ENCODE measurements at regions not wholly inside any gene's neighbourhood (a gene's known extent, or its start where the extent isn't known, plus 50 kb on each side); places are given as distances from the start of the nearest gene placed in this dataset.

GRCh38 chr9:38224941-38225340 lies 155.9 kb upstream of the SHB start:
- no peak for DNase-seq

- DNase-seq = no peak
Measured at GRCh38 chr9:38216572-38216971, 147.5 kb upstream of the SHB start.

- DNase-seq = no peak
Measured at GRCh38 chr9:38215465-38215864, 146.4 kb upstream of the SHB start.

- DNase-seq = no peak
Measured at GRCh38 chr9:38214432-38214831, 145.4 kb upstream of the SHB start.

GRCh38 chr9:38213631-38214299 lies 144.7 kb upstream of the SHB start:
- no peak for DNase-seq

GRCh38 chr9:38212016-38212415 lies 143.0 kb upstream of the SHB start:
- DNase-seq = no peak

- no peak for DNase-seq
Measured at GRCh38 chr9:38211002-38211401, 142.0 kb upstream of the SHB start.

GRCh38 chr9:38208206-38208901 lies 139.3 kb upstream of the SHB start:
- DNase-seq = no peak

- DNase-seq = no peak
Measured at GRCh38 chr9:38207247-38207778, 138.3 kb upstream of the SHB start.

- no peak for DNase-seq
Measured at GRCh38 chr9:38205279-38205678, 136.3 kb upstream of the SHB start.

- no peak for DNase-seq
Measured at GRCh38 chr9:38202336-38202938, 133.4 kb upstream of the SHB start.

- DNase-seq = no peak
Measured at GRCh38 chr9:38201844-38202243, 132.8 kb upstream of the SHB start.

- no peak for DNase-seq
Measured at GRCh38 chr9:38200431-38200830, 131.4 kb upstream of the SHB start.

- DNase-seq = no peak
Measured at GRCh38 chr9:38198140-38198539, 129.1 kb upstream of the SHB start.

GRCh38 chr9:38196714-38197113 lies 127.7 kb upstream of the SHB start:
- DNase-seq = no peak

GRCh38 chr9:38195737-38196161 lies 126.7 kb upstream of the SHB start:
- DNase-seq = no peak

- DNase-seq = no peak
Measured at GRCh38 chr9:38194870-38195269, 125.8 kb upstream of the SHB start.

GRCh38 chr9:38192731-38193265 lies 123.8 kb upstream of the SHB start:
- no peak for DNase-seq

- no peak for DNase-seq
Measured at GRCh38 chr9:38186404-38187115, 117.5 kb upstream of the SHB start.

- DNase-seq = no peak
Measured at GRCh38 chr9:38185647-38186403, 116.8 kb upstream of the SHB start.

GRCh38 chr9:38183994-38184568 lies 115.1 kb upstream of the SHB start:
- DNase-seq = no peak

GRCh38 chr9:38182321-38182720 lies 113.3 kb upstream of the SHB start:
- peak; percentile 47 for DNase-seq

All from NCI-H1105 (cell line).